Right lobe of liver (tissue), 6 donors: ENCODE measurements at regions not wholly inside any gene's neighbourhood (a gene's known extent, or its start where the extent isn't known, plus 50 kb on each side); places are given as distances from the start of the nearest gene placed in this dataset.
A peak's percentile ranks its signal among the peaks of the same experiment; 100 is the strongest.

Experiments used
- ATAC-seq, 4 donors: fragments of 200-7000 bp; cut with Tn5 transposase; one replicate each; pipeline ENCODE4 v1.9.1; 2020; ENCODE audit warnings: mild to moderate bottlenecking in 4 of 4, moderate library complexity in 4 of 4
- DNase-seq, 3 donors: peaks; one replicate each; pipeline ENCODE4 v3.0.0-alpha.2; 2020
- H3K27ac ChIP-seq, 3 donors: fragments of 200-600 bp; one replicate each; pipeline ENCODE4 v1.8.0; 2022
- H3K27me3 ChIP-seq, 2 donors: fragments of 200-600 bp; one replicate each; pipeline ENCODE4 v1.8.0; 2022
- H3K36me3 ChIP-seq, 4 donors: fragments of 200-600 bp; sonication (generic) in 1 of 4; one replicate each; pipeline versions ENCODE4 v1.5.1 to v1.8.0; 2017 to 2022; ENCODE audit warnings: control low read depth in 1 of 4
- H3K4me1 ChIP-seq, 4 donors: fragments of 200-600 bp; sonication (generic) in 1 of 4; one replicate each; pipeline versions ENCODE4 v1.5.1 to v1.8.0; 2017 to 2022; ENCODE audit warnings: control low read depth in 1 of 4
- H3K4me3 ChIP-seq, 3 donors: fragments of 200-600 bp; one replicate each; pipeline ENCODE4 v1.8.0; 2022
- H3K9me3 ChIP-seq, 4 donors: fragments of 200-600 bp; sonication (generic) in 1 of 4; one replicate each; pipeline versions ENCODE4 v1.5.1 to v1.8.0; 2017 to 2022; ENCODE audit warnings: control low read depth in 1 of 4
- CTCF ChIP-seq, 4 donors: fragments of 200-600 bp in 3 of 4; fragments of 450-650 bp in 1 of 4; IDR thresholded peaks; one replicate each; pipeline versions ENCODE4 v1.5.1 to v1.8.0; 2016 to 2022; ENCODE audit warnings: antibody characterized with exemption in 4 of 4, mild to moderate bottlenecking in 2 of 4
- POLR2A ChIP-seq: fragments of 450-650 bp; IDR thresholded peaks from one replicate; pipeline ENCODE4 v1.6.1; 2017; ENCODE audit warnings: antibody characterized with exemption, mild to moderate bottlenecking
- WGBS: methylation state at CpG from one replicate; pipeline ENCODE4 v1.1.6; 2018; ENCODE audit warnings: low coverage, low lambda C conversion rate; ENCODE audit not compliant: insufficient coverage; ENCODE audit errors: missing lambda C conversion rate; 5-methylcytosine and 5-hydroxymethylcytosine counted together
- intact Hi-C, 2 donors: fragments of 100-400 bp; cut with DNase I; formaldehyde crosslinking; loops; one replicate each; pipeline versions ENCODE4 v1.11.2 to v1.14.1; 2022
- donor health status: DM: no; HTN: yes; CAD: no.
- donor health status: DM: no; HTN: no; CAD: no.
- donor health status: DM: no; HTN: no; CAD: no.
- donor health status: DM: no; HTN: yes; CAD: no.
- donor health status: DM: no; HTN: yes; CAD: no.

GRCh38 chr16:9536905-9537304 is 445.5 kb downstream of the HAPSTR1 start:
- Histone ChIP-seq H3K4me3 (no peak overlapping the region), H3K27ac (no peak overlapping the region), H3K36me3 (no peaks in the 10 kb centered on the region), H3K27me3 (no peaks in the 10 kb centered on the region), H3K9me3 (no peaks in the 10 kb centered on the region), H3K4me1 (peaks cover 0 to 37% (median 16%) of the 10 kb centered on the region in 4 donors)
- intact Hi-C loops: no loop called here
- no peak for TF ChIP-seq CTCF (IDR thresholded peaks at IDR 0.05)
- no peak for TF ChIP-seq POLR2A
- WGBS: 93% methylated on average over 3 of the region's 3 CpGs
- no peak for ATAC-seq
- DNase-seq: no peak

- Histone ChIP-seq H3K4me1 (peaks cover 0 to 35% (median 16%) of the 10 kb centered on the region in 4 donors), H3K36me3 (no peaks in the 10 kb centered on the region), H3K9me3 (no peaks in the 10 kb centered on the region), H3K4me3 (no peak overlapping the region), H3K27me3 (no peaks in the 10 kb centered on the region), H3K27ac (peak overlapping the region; percentile 16 to 68 (median 63))
- peak; percentile 12 to 68 (median 35) for ATAC-seq
- intact Hi-C loops: no loop called here
- TF ChIP-seq POLR2A: no peak
- TF ChIP-seq CTCF (IDR thresholded peaks at IDR 0.05): no peak
- WGBS: 14% methylated on average over 1 of the region's 1 CpG
- DNase-seq: no peak
These were observed 447.9 kb downstream of the HAPSTR1 start for GRCh38 chr16:9539346-9539745.

- peak overlapping the region; percentile 23 to 50 (median 24) for H3K4me3 ChIP-seq
- peak; percentile 30 to 61 (median 42) for ATAC-seq
- H3K27me3 ChIP-seq: no peaks in the 10 kb centered on the region
- no peak for DNase-seq
- intact Hi-C loops: no loop called here
- no peak for TF ChIP-seq CTCF (IDR thresholded peaks at IDR 0.05)
- TF ChIP-seq POLR2A: peak; percentile 49
- 20% methylated on average over 5 of the region's 5 CpGs for WGBS
- no peaks in the 10 kb centered on the region for H3K9me3 ChIP-seq
- peaks cover 0 to 56% (median 20%) of the 10 kb centered on the region in 4 donors for H3K4me1 ChIP-seq
- H3K27ac ChIP-seq: peak overlapping the region; percentile 77 to 87 (median 77)
- H3K36me3 ChIP-seq: no peaks in the 10 kb centered on the region
These were observed 450.3 kb downstream of the HAPSTR1 start for GRCh38 chr16:9541723-9542122.

- TF ChIP-seq CTCF (IDR thresholded peaks at IDR 0.05) (peak in 1 of 4 donors; percentile 8), POLR2A (no peak)
- H3K4me1 ChIP-seq: peaks cover 0 to 61% (median 22%) of the 10 kb centered on the region in 4 donors
- peak in 1 of 3 donors; percentile 50 for DNase-seq
These were observed 450.8 kb downstream of the HAPSTR1 start for GRCh38 chr16:9542165-9542755.

More at GRCh38 chr16:9542165-9542755, 450.8 kb downstream of the HAPSTR1 start:
- peak; percentile 37 to 70 (median 55) for ATAC-seq
- intact Hi-C loops: no loop called here
- Histone ChIP-seq H3K36me3 (no peaks in the 10 kb centered on the region), H3K4me3 (peak overlapping the region; percentile 23 to 50 (median 24)), H3K9me3 (no peaks in the 10 kb centered on the region), H3K27ac (peak overlapping the region; percentile 77 to 87 (median 77)), H3K27me3 (no peaks in the 10 kb centered on the region)
- 37% methylated on average over 8 of the region's 8 CpGs for WGBS
